OCI-LY1 (cell line): ENCODE measurements at regions not wholly inside any gene's neighbourhood (a gene's known extent, or its start where the extent isn't known, plus 50 kb on each side); places are given as distances from the start of the nearest gene placed in this dataset.
A peak's percentile ranks its signal among the peaks of the same experiment; 100 is the strongest.
"Not testable (repeated sequence)": the region's sequence is repeated elsewhere in the genome, so short reads cannot be mapped to it uniquely, and the experiment has no call there.

ENCODE experiments used
- H2AFZ ChIP-seq: fragments of 200-600 bp; sonication (generic), shearing (Covaris generic); 2 replicates; pipeline ENCODE4 v1.6.0; 2014; ENCODE audit warnings: antibody characterized with exemption, mild to moderate bottlenecking, low read length
- H3F3A ChIP-seq: fragments of 200-600 bp; sonication (generic), shearing (Covaris generic); 2 replicates; pipeline ENCODE4 v1.6.0; 2014; ENCODE audit warnings: mild to moderate bottlenecking, antibody characterized with exemption, low read length, moderate library complexity; ENCODE audit not compliant: insufficient read depth
- H3K27ac ChIP-seq: fragments of 200-600 bp; sonication (generic); 2 replicates; pipeline ENCODE4 v1.5.1; 2014; ENCODE audit warnings: low read length, mixed run types, mild to moderate bottlenecking, low read depth; ENCODE audit not compliant: poor library complexity, severe bottlenecking
- H3K27me3 ChIP-seq: fragments of 200-600 bp; sonication (generic); 2 replicates; pipeline ENCODE4 v1.6.0; 2014; ENCODE audit warnings: antibody characterized with exemption, mild to moderate bottlenecking, low read length, moderate library complexity; ENCODE audit not compliant: insufficient read depth
- H3K36me3 ChIP-seq: fragments of 200-600 bp; sonication (generic); 2 replicates; pipeline ENCODE4 v1.6.1; 2014; ENCODE audit warnings: mild to moderate bottlenecking, antibody characterized with exemption, low read length, moderate library complexity, mixed read lengths; ENCODE audit not compliant: insufficient read depth
- H3K4me1 ChIP-seq: fragments of 200-600 bp; sonication (generic); 2 replicates; pipeline ENCODE4 v1.5.1; 2014; ENCODE audit warnings: mild to moderate bottlenecking, low read length, moderate library complexity; ENCODE audit not compliant: insufficient read depth, severe bottlenecking
- H3K4me2 ChIP-seq: fragments of 200-600 bp; sonication (generic), shearing (Covaris generic); 2 replicates; pipeline ENCODE4 v1.6.1; 2014; ENCODE audit warnings: low read length
- H3K4me3 ChIP-seq: fragments of 200-600 bp; sonication (generic); 2 replicates; pipeline ENCODE4 v1.5.1; 2014; ENCODE audit warnings: low read length, low read depth, mild to moderate bottlenecking, mixed read lengths; ENCODE audit not compliant: poor library complexity, severe bottlenecking
- H3K79me2 ChIP-seq: fragments of 200-600 bp; shearing (Covaris generic); 2 replicates; pipeline ENCODE4 v1.6.1; 2016; ENCODE audit warnings: mixed run types, low read length, mixed read lengths; ENCODE audit not compliant: insufficient read depth
- H3K9ac ChIP-seq: fragments of 200-600 bp; sonication (generic), shearing (Covaris generic); 2 replicates; pipeline ENCODE4 v1.6.1; 2014; ENCODE audit warnings: mild to moderate bottlenecking, low read length, mixed read lengths
- H3K9me2 ChIP-seq: fragments of 200-600 bp; sonication (generic), shearing (Covaris generic); 2 replicates; pipeline ENCODE4 v1.6.1; 2014; ENCODE audit warnings: low read depth, mild to moderate bottlenecking, low read length, mixed read lengths
- H3K9me3 ChIP-seq: fragments of 200-600 bp; shearing (Covaris generic); 2 replicates; pipeline ENCODE4 v1.6.1; 2014; ENCODE audit warnings: low read length, mixed read lengths
- H4K20me1 ChIP-seq: fragments of 200-600 bp; sonication (generic), shearing (Covaris generic); 2 replicates; pipeline ENCODE4 v1.6.0; 2016; ENCODE audit warnings: mild to moderate bottlenecking, low read length; ENCODE audit not compliant: insufficient read depth
- CTCF ChIP-seq: fragments of 200-600 bp; sonication (generic), shearing (Covaris generic); IDR thresholded peaks from 2 replicates; pipeline ENCODE4 v1.5.1; 2017; ENCODE audit warnings: mild to moderate bottlenecking, antibody characterized with exemption, low read length, moderate library complexity, mixed read lengths

- H3K4me2 ChIP-seq, H3K9me3 ChIP-seq, H3K79me2 ChIP-seq, H3K9ac ChIP-seq, H4K20me1 ChIP-seq, H3K9me2 ChIP-seq, H2AFZ ChIP-seq, H3F3A ChIP-seq, H3K4me3 ChIP-seq, H3K27ac ChIP-seq, H3K4me1 ChIP-seq, H3K27me3 ChIP-seq, H3K36me3 ChIP-seq: not testable (repeated sequence)
- peak; percentile 41 for TF ChIP-seq CTCF
These were observed 155.7 kb downstream of the UNC93B1 start for GRCh38 chr11:67847896-67848875.

- H3F3A ChIP-seq, H3K9me2 ChIP-seq, H3K27me3 ChIP-seq, H3K27ac ChIP-seq, H3K9me3 ChIP-seq, H3K4me2 ChIP-seq, H3K4me3 ChIP-seq, H3K4me1 ChIP-seq, H3K9ac ChIP-seq, H4K20me1 ChIP-seq, H2AFZ ChIP-seq, H3K36me3 ChIP-seq, H3K79me2 ChIP-seq: not testable (repeated sequence)
These were observed 157.6 kb downstream of the UNC93B1 start for GRCh38 chr11:67846303-67846702.

DNA sequence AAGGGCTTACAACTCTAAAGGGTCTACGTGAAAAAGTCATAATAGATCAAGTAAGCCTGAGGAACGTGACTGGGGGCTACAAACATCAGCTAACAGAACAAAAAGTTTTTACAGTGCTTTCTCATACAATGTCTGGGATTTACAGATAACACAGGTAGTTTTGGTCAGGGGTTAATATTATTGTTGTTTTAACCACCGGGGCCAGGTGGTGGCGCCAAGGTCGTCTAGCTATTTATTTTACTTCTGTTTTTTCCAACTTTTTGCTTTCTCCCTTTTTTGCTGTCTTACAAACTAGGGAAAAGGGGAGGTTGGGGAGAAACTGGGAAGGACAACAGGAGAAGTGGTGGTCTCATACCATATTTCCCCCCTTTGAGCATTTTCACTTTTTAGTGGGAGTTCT is 158.6 kb downstream of the UNC93B1 start:
- H3K27ac ChIP-seq = not testable (repeated sequence)

DNA sequence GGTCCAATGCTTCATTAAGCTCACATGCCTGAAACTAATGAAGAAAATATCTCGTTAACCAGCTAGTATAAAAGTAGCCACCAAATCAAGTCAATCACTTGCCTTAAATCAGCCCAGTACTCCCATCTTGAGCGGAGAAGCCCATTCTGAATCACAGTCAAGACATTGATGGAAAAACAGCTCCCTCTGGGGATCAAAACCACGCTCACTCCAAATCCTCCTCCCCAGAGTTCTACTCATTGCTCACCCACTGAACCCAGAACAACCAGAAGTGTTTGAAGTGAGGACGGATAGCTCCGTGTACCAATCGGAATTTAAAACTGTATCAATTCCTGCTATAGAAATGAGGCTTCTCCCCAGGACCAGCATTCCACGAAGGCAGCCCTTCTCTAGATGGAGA is 163.3 kb downstream of the UNC93B1 start:
- H3K27ac ChIP-seq, H4K20me1 ChIP-seq, H3K4me2 ChIP-seq, H3F3A ChIP-seq, H3K9me2 ChIP-seq, H3K27me3 ChIP-seq, H3K79me2 ChIP-seq, H3K36me3 ChIP-seq, H3K4me1 ChIP-seq, H3K9ac ChIP-seq, H3K9me3 ChIP-seq, H3K4me3 ChIP-seq, H2AFZ ChIP-seq: not testable (repeated sequence)

More for the DNA sequence above, 158.6 kb downstream of the UNC93B1 start:
- H4K20me1 ChIP-seq, H3K79me2 ChIP-seq, H3K4me2 ChIP-seq, H3K4me1 ChIP-seq, H3K9me3 ChIP-seq, H3K4me3 ChIP-seq, H3K9me2 ChIP-seq, H3F3A ChIP-seq, H3K27me3 ChIP-seq, H3K36me3 ChIP-seq, H3K9ac ChIP-seq, H2AFZ ChIP-seq: not testable (repeated sequence)

GRCh38 chr11:67830152-67830551 is 155.7 kb upstream of the ALDH3B2 start:
- not testable (repeated sequence) for H3K27me3 ChIP-seq, H3K27ac ChIP-seq, H3K9ac ChIP-seq, H3K36me3 ChIP-seq, H3K4me2 ChIP-seq, H4K20me1 ChIP-seq, H3K79me2 ChIP-seq, H3F3A ChIP-seq, H2AFZ ChIP-seq, H3K9me2 ChIP-seq, H3K9me3 ChIP-seq, H3K4me1 ChIP-seq, H3K4me3 ChIP-seq

- not testable (repeated sequence) for H4K20me1 ChIP-seq, H3K9me3 ChIP-seq, H3K9me2 ChIP-seq, H3F3A ChIP-seq, H3K27me3 ChIP-seq, H3K9ac ChIP-seq, H3K4me1 ChIP-seq, H3K4me2 ChIP-seq, H3K4me3 ChIP-seq, H2AFZ ChIP-seq, H3K79me2 ChIP-seq, H3K27ac ChIP-seq, H3K36me3 ChIP-seq
These were observed 152.5 kb upstream of the ALDH3B2 start for GRCh38 chr11:67826951-67827296.
